Right lobe of liver (tissue), 6 donors: ENCODE measurements at regions not wholly inside any gene's neighbourhood (a gene's known extent, or its start where the extent isn't known, plus 50 kb on each side); places are given as distances from the start of the nearest gene placed in this dataset.
"Not testable (repeated sequence)": the region's sequence is repeated elsewhere in the genome, so short reads cannot be mapped to it uniquely, and the experiment has no call there.

Experiments used
- ATAC-seq, 4 donors: fragments of 200-7000 bp; cut with Tn5 transposase; one replicate each; pipeline ENCODE4 v1.9.1; 2020; ENCODE audit warnings: mild to moderate bottlenecking in 4 of 4, moderate library complexity in 4 of 4
- DNase-seq, 3 donors: peaks; one replicate each; pipeline ENCODE4 v3.0.0-alpha.2; 2020
- H3K27ac ChIP-seq, 3 donors: fragments of 200-600 bp; one replicate each; pipeline ENCODE4 v1.8.0; 2022
- H3K27me3 ChIP-seq, 2 donors: fragments of 200-600 bp; one replicate each; pipeline ENCODE4 v1.8.0; 2022
- H3K36me3 ChIP-seq, 4 donors: fragments of 200-600 bp; sonication (generic) in 1 of 4; one replicate each; pipeline versions ENCODE4 v1.5.1 to v1.8.0; 2017 to 2022; ENCODE audit warnings: control low read depth in 1 of 4
- H3K4me1 ChIP-seq, 4 donors: fragments of 200-600 bp; sonication (generic) in 1 of 4; one replicate each; pipeline versions ENCODE4 v1.5.1 to v1.8.0; 2017 to 2022; ENCODE audit warnings: control low read depth in 1 of 4
- H3K4me3 ChIP-seq, 3 donors: fragments of 200-600 bp; one replicate each; pipeline ENCODE4 v1.8.0; 2022
- H3K9me3 ChIP-seq, 4 donors: fragments of 200-600 bp; sonication (generic) in 1 of 4; one replicate each; pipeline versions ENCODE4 v1.5.1 to v1.8.0; 2017 to 2022; ENCODE audit warnings: control low read depth in 1 of 4
- CTCF ChIP-seq, 4 donors: fragments of 200-600 bp in 3 of 4; fragments of 450-650 bp in 1 of 4; IDR thresholded peaks; one replicate each; pipeline versions ENCODE4 v1.5.1 to v1.8.0; 2016 to 2022; ENCODE audit warnings: antibody characterized with exemption in 4 of 4, mild to moderate bottlenecking in 2 of 4
- POLR2A ChIP-seq: fragments of 450-650 bp; IDR thresholded peaks from one replicate; pipeline ENCODE4 v1.6.1; 2017; ENCODE audit warnings: antibody characterized with exemption, mild to moderate bottlenecking
- WGBS: methylation state at CpG from one replicate; pipeline ENCODE4 v1.1.6; 2018; ENCODE audit warnings: low coverage, low lambda C conversion rate; ENCODE audit not compliant: insufficient coverage; ENCODE audit errors: missing lambda C conversion rate; 5-methylcytosine and 5-hydroxymethylcytosine counted together
- intact Hi-C, 2 donors: fragments of 100-400 bp; cut with DNase I; formaldehyde crosslinking; loops; one replicate each; pipeline versions ENCODE4 v1.11.2 to v1.14.1; 2022
- donor health status: DM: no; HTN: yes; CAD: no.
- donor health status: DM: no; HTN: no; CAD: no.
- donor health status: DM: no; HTN: no; CAD: no.
- donor health status: DM: no; HTN: yes; CAD: no.
- donor health status: DM: no; HTN: yes; CAD: no.

GRCh38 chr6:14241255-14242070 lies 123.9 kb downstream of the CD83 start:
- Histone ChIP-seq H3K9me3 (no peaks in the 10 kb centered on the region), H3K27me3 (no peaks in the 10 kb centered on the region), H3K27ac (no peak overlapping the region), H3K4me1 (no peaks in the 10 kb centered on the region), H3K36me3 (no peaks in the 10 kb centered on the region), H3K4me3 (no peak overlapping the region)
- TF ChIP-seq CTCF (IDR thresholded peaks at IDR 0.05), result no peak
- no peak for TF ChIP-seq POLR2A
- DNase-seq (no peak), ATAC-seq (no peak)
- intact Hi-C loops, result no loop called here
- 53% methylated on average over 5 of the region's 5 CpGs for WGBS

DNA sequence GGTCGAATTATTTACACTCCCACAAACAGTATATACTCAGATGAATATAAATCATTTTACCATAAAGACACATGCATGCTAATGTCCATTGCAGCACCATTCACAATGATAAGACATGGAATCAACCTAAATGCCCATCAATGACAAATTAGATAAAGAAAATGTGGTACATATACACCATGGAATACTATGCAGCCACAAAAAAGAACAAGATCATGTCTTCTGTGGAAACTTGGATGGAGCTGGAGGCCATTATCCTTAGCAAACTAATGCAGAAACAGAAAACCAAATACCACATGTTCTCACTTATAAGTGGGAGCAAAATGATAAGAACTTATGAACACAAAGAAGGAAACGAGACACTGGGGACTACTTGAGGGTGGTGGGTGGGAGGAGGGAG lies 125.3 kb downstream of the CD83 start:
- H3K27ac ChIP-seq, H3K27me3 ChIP-seq, intact Hi-C loops, ATAC-seq, H3K36me3 ChIP-seq, H3K4me3 ChIP-seq, H3K9me3 ChIP-seq, H3K4me1 ChIP-seq, DNase-seq: not testable (repeated sequence)
- 90% methylated on average over 2 of the region's 2 CpGs for WGBS

- ATAC-seq (no peak), DNase-seq (no peak)
- no peak for TF ChIP-seq CTCF (IDR thresholded peaks at IDR 0.05)
- no peak for TF ChIP-seq POLR2A
- Histone ChIP-seq H3K4me1 (no peaks in the 10 kb centered on the region), H3K36me3 (no peaks in the 10 kb centered on the region), H3K27ac (no peak overlapping the region), H3K27me3 (no peaks in the 10 kb centered on the region), H3K9me3 (no peaks in the 10 kb centered on the region), H3K4me3 (no peak overlapping the region)
- intact Hi-C loops, result no loop called here
- 93% methylated on average over 3 of the region's 5 CpGs for WGBS
These were observed 126.0 kb downstream of the CD83 start for GRCh38 chr6:14243597-14243996.

DNA sequence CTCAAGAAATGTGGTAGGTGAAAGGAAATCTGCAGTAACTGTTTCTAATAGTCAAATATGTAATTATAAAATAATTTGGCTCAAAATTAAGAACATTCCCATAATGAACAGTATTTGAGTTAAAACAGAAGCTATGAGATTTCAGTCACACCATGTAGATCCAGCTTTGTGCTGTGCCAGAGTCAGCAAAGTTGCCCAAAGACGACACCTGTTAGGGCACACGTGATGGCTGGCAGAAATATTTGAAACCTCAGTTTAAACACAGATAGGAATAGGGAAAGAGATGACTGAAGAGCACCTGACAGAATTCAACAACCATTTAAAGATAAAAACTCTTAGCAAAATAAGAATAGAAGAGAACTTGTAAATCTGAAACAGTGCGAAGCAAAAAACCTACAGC lies 129.3 kb downstream of the CD83 start:
- no peaks in the 10 kb centered on the region for H3K4me1 ChIP-seq
- H3K9me3 ChIP-seq, result no peaks in the 10 kb centered on the region
- no peak overlapping the region for H3K27ac ChIP-seq
- TF ChIP-seq CTCF (IDR thresholded peaks at IDR 0.05) (no peak), POLR2A (no peak)
- DNase-seq, result no peak
- WGBS, result 81% methylated on average over 3 of the region's 3 CpGs
- H3K27me3 ChIP-seq, result no peaks in the 10 kb centered on the region
- H3K4me3 ChIP-seq, result no peak overlapping the region
- H3K36me3 ChIP-seq, result no peaks in the 10 kb centered on the region
- intact Hi-C loops, result no loop called here
- ATAC-seq, result no peak

GRCh38 chr6:14250573-14250972 lies 133.0 kb downstream of the CD83 start:
- TF ChIP-seq POLR2A (no peak), CTCF (IDR thresholded peaks at IDR 0.05) (no peak)
- no peak overlapping the region for H3K27ac ChIP-seq
- H3K27me3 ChIP-seq, result no peaks in the 10 kb centered on the region
- WGBS, result 88% methylated on average over 3 of the region's 4 CpGs
- ATAC-seq, result no peak
- no peaks in the 10 kb centered on the region for H3K9me3 ChIP-seq
- H3K4me1 ChIP-seq, result no peaks in the 10 kb centered on the region
- DNase-seq, result no peak
- intact Hi-C loops, result no loop called here
- no peaks in the 10 kb centered on the region for H3K36me3 ChIP-seq
- no peak overlapping the region for H3K4me3 ChIP-seq
